ENCODE measurements at regions not wholly inside any gene's neighbourhood (a gene's known extent, or its start where the extent isn't known, plus 50 kb on each side); places are given as distances from the start of the nearest gene placed in this dataset.
A peak's percentile ranks its signal among the peaks of the same experiment; 100 is the strongest.
"Not testable (repeated sequence)": the region's sequence is repeated elsewhere in the genome, so short reads cannot be mapped to it uniquely, and the experiment has no call there.

DNA sequence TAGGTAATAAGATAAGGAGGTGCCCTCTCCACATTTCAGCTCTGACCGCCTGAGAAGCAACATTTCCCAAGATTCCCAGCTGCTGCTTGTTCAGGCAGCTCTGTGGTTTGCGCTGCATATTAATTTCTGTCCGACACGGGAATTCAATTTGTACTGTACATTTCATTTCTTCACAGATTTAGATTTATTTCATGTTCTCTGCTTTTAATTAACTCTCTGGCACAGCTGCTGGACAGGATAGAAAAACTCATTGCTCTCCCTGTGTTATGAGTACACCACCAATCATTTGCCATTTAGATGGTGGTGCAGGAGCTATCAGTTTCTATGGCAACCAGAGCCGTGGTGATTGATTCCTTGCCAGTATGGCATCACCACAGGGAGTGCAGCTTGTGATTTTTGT, 558.5 kb downstream of the DMRTA1 start:
- DNase-seq, result no peak

DNA sequence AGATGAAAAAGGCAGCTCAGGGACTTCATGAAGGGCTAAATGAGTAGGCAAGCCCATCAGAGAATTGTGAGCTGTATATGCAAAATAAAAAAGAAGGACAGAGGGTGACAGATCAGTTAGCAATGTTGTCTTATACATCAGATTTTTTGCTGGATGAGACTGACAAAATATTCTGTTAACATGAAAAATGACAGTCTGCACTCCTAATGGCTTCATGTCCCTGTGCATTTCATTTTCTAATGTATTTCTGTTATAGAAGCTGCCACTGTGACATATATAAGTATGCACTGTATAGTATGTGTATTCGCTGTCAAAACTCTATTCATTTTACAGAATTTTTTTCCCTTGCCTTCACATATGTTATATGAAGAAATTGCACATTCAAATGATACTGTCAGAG, 559.5 kb downstream of the DMRTA1 start:
- no peak for DNase-seq

DNA sequence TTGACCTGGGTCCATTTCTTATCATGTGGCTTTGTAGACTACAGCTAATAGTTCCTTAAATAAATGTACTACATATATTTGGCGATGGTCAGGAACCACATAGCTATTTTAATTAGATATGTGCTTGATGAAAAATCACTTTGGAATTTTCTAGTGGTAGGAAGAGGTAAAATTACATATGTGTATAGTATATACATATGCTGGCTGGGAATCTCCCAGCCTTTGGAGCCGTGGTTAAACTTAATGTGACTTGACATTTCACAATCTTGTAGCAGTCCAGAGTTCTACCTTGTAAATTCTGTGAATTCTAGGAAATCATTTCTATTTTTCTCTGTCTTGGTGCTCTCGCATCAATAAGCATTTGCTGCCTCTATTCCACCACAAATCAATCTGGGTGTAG, 565.0 kb downstream of the DMRTA1 start:
- no peak for DNase-seq

DNA sequence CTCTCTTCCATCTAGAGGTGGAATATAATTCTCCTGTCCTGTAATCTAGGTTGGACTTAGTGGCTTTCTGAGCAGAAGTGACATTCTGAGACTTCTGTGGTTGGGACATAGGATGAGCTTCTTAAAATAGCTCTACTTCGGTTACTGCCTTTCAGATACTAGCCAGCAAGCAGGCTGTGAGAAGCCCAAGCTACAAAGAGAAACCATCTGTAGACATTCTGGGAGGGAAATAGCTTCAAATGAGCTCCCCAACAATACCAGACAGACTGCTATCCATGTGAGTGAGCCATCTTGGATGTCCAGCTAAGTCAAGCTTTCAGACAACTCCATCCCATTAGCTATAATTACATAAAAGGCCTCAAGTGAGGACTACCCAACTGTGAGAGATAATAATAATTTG, 568.9 kb downstream of the DMRTA1 start:
- no peak for DNase-seq

DNA sequence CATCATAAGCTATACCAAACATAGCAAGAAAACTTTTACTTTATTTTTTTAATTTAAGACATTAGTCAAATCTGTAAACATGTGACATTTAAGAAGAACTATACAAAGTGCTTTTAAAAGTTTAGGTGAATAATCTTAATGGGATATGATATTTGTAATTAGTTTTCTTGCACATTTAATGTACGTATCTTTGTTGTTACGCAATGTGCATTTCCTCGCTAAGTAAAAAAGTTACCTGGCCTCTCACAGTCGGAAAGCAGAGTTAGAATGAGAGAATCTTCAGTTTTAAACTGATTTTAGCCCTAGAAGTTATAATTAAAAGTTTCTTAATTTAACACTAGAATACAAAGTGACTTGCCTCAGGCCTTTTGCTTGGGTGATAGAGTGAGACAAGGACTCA, 589.8 kb downstream of the DMRTA1 start:
- no peak for DNase-seq

DNA sequence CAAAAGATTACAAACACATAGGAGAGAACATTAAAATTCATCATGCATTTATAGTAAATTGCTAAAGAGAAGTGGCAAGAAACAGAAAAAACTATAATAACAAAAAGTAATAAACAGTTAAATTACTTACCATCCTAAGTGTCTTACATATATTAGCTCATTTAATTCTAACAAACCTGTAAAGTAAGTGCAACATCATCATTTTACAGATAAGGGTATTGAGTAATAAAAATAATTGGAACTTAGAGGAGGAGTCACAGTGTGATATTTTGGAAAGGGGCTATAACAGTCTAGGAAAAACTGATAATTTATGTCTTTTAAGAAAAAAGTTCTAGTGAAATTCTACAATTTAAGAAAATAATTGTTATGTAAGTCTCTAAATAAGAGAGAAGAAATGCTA, 592.8 kb downstream of the DMRTA1 start:
- no peak for DNase-seq

DNA sequence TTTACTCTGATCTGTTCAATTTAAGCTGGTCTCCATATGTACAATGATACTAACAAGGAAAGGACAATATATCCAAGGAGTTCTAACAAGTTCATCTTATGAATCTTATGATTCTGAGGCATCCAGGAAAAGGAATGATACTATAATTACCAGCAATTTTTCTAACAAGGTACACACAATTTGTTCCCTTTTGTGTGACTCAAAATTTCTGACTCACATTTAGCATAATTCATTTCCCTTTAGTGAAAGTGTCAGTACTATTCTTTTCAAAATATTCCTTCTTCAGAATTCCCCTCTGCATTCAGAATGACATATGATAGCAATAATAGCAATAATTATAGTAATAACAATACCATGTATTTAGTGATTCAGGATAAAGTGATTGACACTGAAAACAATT, 594.8 kb downstream of the DMRTA1 start:
- no peak for DNase-seq

DNA sequence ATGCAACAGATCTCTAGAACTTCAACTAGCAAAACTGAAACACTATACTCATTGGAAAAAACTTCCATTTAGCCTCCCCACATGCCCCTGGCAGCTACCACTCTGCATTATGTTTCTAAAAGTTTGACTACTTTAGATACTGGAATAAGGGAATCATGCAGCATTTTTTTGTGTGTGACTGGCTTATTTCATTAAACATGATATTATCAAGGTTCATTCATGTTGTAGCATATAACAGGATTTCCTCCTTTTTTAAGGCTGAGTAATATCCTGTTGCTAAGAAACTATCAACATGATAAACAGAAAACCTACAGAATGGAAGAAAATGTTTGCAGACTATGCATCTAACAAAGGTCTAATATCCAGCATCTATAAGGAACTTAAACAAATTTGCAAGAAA, 597.9 kb downstream of the DMRTA1 start:
- DNase-seq, result no peak

DNA sequence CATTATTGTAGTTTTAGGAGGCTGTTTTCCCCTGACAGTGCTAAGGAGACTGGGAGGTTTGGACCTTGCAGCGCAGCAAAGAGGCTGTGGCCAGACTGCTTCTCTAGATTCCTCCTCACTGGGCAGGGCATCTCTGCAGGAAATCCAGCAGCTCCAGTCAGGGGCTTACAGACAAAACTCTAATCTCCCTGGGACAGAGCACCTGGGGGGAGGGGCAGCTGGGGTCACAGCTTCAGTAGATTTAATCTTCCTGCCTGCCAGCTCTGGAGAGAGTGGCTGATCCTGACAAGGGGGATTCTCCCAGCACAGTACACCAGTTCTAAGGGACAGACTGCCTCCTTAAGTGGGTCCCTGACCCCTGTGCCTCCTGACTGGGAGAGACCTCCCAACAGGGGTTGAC, 599.4 kb downstream of the DMRTA1 start:
- not testable (repeated sequence) for DNase-seq

DNA sequence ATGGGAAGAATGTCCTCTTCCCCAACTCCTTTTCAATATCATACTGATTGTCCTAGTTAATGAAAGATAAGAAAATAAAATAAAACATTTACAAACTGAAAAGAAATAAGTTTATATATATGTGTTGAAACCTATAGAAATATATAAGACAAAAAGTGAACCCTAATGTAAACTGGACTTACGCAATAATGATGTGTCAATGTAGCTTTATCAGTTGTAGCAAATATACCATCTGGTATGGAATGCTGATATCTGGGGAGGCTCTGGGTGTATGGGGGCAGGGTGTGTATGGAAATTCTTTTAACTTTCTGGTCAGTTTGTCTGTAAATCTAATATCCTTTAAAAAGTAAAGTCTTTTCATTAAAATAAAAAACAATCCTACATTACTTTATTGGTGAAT, 603.9 kb downstream of the DMRTA1 start:
- no peak for DNase-seq

DNA sequence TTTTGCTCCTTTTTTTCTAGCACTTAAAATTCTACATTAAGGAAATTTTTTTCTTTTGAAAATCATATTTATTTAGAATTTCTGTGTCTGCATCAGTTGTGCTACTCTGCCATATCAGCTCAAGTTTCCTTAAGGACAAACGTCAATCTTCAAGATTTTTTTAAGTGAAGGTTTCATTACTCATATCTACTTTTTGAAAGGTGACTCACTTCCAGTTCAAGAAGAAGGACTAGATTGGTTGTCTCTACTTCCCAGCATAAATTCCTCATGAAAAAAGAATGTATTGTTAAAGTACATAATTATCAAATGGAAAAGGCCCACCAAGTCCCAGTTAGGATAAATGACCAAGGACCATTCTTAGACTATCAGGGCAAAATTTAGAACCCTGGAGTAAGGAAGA, 626.5 kb downstream of the DMRTA1 start:
- DNase-seq, result no peak

DNA sequence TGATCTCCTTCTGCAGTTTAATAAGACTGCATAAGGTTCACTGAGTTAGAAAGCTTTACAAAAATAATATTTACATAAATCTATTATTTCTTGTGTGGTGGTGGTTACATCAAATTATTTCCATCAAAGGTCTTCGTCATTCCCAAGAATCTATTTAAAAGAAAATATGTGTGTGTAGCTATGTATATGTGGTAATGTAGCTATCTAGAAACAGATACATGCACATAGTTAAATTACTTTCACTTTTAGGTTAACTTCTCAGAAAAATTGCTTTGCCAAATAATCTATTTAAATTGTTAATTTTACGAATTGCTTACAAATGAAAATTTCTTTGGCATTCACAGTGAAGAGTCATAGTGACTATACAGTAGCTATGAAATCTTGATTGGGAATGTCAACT, 633.2 kb downstream of the DMRTA1 start:
- DNase-seq, result no peak

DNA sequence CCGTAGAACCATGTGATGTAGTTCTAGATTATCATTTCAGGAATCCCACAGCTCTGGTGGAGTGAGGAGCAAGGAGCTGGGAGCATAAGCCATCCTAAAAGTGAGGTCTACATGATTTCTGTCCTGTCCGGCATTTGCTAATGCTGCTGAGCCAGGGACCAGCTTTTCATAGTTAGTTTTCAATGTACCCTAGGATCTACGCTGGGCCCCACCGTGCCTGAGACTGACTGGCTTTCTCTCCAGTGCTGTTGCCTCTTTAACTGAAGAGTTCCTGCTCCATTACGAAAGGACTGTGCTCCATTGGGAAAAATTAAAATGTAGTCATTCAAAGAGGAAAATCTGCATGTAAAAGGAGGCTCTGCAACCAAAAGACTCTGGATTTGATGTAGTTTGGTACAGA, 634.8 kb downstream of the DMRTA1 start:
- no peak for DNase-seq

DNA sequence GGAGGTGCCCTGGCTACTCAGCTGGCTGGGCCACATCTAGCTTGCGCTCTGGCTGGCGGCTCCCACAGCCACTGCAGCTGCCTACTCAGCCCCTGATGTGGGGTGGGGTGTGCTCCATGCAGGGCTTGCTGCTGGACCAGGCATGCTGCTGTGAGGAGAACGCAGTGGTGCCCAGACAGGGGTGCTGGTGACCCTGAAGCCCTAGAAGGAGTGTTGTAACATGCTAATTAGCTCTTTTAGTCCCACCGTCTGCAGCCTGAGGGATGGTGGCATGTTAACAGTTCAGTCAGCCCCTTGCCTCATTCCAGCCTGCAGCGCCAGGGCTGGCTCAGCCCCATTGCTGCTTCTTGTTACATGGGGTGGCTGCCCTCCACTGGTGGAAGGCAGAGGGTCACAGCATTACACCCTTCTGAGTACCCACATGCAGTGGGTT, 642.3 kb downstream of the DMRTA1 start:
- no peak for DNase-seq

DNA sequence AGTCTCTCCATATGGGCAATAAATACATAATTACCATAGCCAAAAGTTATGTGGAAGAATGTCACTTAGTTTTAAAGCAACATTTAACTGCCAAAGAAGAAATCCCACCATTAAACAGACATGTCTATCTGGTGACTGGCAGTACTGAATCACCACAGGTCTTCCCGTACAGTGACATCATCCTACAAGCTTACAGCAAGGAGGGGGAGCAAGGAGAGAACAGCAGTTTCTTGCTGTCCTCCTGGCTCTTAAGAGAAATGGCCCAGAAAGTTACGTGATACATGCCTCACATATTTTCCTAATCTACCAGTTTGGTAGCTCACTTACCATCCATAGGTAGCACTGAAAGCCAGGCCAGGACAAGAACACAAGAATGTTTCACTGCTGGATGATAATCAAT, 671.0 kb downstream of the DMRTA1 start:
- no peak for DNase-seq

DNA sequence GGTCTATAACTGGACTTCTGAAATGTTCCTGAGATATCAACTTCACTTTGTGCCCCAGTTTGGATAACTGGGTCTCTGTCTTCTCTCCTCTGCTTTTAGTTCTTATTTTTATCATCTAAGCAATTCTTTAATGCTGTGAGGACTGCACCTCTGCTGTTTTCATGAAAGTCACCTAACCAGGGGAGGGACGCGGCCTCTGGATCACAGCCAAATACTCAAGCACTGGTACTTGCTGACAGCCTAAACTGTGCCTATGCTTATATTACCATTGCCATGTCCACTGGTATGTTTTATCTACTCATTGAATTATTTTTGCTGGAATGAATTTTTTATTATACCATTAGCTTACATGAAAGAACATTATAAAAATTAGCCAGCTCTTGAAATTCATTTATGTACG, 674.0 kb downstream of the DMRTA1 start:
- DNase-seq, result no peak

DNA sequence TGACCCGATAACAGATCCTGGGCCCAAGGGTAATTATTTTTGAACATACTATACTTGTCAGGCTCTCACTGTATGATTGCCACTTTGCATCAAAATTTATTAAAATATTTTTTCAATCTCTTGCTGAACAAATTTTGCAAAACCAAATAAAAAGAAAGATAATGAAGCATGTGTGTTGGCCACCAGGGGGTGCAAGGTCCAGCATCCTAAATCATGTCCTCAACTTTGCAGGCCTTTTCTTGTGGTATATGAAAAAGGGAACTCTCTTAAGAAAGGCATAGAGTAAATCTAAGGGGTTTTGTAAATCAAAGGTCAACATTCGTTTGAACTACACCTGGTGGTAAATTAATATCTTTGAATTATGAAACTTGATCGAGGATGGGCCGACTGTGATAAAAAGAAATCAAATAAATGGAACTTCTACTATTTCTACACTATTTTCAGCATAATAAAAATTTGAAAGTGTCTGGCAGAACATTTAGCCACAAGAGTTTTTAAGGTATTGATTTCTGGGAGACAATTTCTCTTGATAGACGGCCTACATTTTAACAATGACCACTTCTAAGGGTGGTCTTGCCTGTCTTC, 676.5 kb downstream of the DMRTA1 start:
- peak; percentile 6 for DNase-seq

DNA sequence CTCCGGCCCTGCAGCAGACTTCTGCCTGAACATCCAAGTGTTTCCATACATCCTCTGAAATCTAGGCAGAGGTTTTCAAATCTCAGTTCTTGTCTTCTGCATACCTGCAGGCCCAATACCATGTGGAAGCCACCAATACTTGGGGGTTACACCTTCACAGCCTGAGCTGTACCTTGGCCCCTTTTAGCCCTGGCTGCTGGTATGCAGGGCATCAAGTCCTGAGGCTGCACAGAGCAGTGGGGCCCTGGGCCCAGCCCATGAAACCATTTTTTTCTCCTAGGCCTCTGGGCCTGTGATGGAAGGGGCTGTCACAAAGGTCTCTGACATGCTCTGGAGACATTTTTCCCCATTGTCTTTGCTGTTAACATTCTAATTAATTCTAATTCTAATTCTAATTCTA, 680.6 kb downstream of the ELAVL2 start:
- DNase-seq, result no peak

DNA sequence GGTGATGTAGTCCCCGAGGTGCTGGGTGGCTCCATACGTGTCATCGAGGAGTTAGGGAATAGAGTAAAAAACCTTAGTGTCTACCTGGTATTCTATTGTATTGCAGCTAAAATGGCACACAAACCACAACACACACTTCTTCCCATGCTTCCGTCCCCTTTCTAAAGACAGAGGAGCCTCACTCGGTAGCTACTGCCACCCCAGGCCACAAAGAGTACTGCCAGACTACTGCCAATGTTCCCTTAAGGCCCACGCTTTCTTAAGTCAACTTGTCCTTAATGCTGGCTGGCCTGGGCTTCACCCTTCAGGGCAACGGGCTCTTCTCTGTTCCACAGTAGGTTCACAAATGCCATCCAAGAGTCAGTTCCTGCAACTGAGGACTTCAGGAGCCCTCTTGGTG, 673.0 kb downstream of the ELAVL2 start:
- no peak for DNase-seq

DNA sequence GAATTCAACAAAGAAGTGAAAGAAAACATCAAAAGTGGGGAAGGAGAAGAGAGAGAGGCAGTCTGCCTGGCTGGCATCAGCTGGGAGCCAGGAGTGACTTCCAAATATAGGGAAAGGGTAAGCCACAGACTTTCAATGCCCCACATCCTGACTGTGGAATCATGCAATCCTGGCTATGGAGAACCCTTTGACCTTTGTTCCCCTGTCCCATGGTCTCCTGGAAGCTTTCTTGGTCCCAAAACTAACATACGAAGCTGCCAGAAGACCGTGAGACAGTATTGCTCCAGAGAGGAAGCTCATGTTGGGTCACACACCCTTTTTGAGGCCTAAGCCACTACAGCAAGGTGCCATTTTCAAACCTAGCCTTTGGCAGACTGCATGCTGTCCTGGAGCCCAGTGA, 665.5 kb downstream of the ELAVL2 start:
- no peak for DNase-seq

DNA sequence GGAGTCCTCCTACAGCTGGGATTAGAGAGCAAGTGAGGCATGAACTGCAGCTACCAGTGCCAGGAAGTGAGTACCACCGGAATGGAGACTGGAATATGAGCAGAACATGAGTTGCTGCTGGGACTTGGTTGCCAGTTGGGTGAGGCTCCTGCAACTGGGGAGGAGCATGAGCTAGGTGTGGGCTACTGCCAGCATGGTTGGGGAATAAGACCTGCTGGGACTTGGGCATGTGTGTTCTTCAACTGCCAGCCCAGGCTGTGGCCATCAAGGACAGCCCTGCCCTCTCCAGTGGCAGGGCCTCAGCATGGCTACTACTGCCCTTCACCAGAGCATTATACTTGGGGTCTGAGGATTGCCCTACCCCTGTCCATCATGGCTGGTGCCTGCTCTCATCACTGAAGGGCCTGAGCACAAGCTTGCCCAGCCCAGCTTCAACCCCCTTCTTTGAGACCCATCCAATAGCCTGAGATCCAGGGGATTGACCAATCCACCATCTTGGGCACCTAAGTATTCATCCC, 665.0 kb downstream of the ELAVL2 start:
- DNase-seq, result no peak

DNA sequence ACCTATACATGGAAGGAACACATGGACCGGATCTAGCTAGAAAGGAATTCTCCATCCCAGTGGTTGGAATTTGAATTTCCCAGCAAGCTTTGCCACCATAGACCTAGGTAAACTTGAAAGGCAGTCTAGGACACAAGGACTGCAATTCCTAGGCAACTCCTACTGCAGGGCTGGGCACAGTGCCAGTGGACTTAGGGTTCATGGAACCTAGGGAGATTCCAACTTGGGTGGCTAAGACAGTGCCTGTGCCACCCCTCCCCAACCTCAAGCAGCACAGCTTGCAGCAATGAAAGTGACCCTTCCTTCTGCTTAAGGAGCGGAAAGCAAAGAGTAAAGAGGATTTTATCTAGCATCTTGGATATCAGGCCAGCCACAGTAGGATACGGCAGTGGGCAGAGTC, 663.3 kb downstream of the ELAVL2 start:
- no peak for DNase-seq

DNA sequence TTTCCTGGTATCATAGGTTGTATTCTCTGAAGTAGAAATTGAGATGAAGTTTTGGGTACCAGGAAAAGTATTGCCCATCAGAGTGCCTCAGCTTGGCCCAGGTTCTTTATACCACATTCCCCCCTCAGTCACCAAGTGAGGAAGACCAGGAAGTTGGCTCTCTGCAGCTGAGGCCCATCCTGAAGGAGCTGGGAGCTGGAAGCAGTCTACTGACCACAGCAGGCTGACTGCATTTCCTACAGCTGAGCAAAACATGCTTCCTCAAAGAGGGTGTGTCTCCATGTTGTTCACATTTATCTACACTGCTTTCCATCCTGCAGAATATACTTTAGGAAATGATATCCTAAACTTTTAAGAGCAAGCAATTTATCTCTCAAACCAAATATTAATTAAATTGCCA, 654.6 kb downstream of the ELAVL2 start:
- no peak for DNase-seq

DNA sequence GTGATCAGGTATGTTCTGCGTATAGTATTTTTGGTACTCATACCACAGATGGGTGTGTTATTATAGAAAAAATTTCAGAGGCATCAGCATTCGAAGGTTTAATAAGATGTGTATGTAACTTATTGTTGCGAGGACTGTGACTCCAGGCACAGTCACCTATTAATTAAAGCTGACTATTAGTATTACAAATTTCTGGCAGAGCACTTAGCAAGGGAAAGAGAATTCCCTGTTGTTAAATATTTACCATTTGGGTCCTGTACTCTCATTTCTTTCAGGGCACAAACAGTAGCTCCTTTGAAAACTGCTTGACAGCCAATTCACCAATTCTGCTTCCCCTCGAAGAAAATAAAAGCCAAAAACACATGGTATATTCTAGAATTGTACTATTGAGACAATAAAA, 653.8 kb downstream of the ELAVL2 start:
- DNase-seq, result no peak

DNA sequence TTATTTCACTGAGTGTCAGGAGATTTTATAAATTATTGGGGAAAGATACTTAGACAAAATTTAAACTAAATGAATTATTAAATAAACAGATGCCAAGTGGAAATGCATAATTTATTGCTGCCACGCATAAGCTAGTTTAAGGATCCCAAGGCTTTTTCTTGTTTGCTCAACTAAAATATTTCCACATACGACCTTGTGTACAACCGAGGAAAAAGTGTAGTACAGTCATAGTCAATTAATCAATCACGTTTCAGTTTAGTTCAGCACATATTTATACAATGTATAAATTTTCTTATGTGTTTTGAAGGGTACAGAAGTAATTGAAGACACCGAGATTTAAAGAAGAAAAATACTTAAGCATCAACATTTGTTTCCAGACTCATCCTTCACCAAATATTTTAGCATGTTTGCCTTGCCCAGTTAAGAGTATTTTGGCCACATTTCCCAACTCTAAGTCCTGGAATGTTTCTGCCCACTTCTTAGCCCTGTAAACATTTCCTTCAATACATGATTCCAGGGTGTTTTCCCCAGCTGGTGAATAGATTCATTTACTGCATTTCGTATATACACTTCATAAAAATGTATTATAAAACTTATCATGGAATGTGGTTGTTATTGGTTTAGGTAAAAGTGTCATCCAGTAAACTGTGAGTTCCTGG, 652.9 kb downstream of the ELAVL2 start:
- no peak for DNase-seq
